Activated CD4-positive, alpha-beta T cell treated with anti-CD3 and anti-CD28 coated beads for 24 hours (primary cell): ENCODE measurements at regions not wholly inside any gene's neighbourhood (a gene's known extent, or its start where the extent isn't known, plus 50 kb on each side); places are given as distances from the start of the nearest gene placed in this dataset.
"Not testable (repeated sequence)": the region's sequence is repeated elsewhere in the genome, so short reads cannot be mapped to it uniquely, and the experiment has no call there.

Source experiments
- DNase-seq, 2 donors: peaks; one replicate each; pipeline ENCODE4 v3.0.0-alpha.2; 2020; ENCODE audit warnings: low read depth in 2 of 2

DNA sequence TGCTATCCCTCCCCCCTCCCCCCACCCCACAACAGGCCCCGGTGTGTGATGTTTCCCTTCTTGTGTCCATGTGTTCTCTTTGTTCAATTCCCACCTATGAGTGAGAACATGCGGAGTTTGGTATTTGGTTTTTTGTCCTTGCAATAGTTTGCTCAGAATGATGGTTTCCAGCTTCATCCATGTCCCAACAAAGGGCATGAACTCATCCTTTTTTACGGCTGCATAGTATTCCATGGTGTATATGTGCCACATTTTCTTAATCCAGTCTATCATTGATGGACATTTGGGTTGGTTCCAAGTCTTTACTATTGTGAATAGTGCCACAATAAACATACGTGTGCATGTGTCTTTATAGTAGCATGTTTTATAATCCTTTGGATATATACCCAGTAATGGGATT lies 98.3 kb upstream of the DPH5 start:
- not testable (repeated sequence) for DNase-seq

DNA sequence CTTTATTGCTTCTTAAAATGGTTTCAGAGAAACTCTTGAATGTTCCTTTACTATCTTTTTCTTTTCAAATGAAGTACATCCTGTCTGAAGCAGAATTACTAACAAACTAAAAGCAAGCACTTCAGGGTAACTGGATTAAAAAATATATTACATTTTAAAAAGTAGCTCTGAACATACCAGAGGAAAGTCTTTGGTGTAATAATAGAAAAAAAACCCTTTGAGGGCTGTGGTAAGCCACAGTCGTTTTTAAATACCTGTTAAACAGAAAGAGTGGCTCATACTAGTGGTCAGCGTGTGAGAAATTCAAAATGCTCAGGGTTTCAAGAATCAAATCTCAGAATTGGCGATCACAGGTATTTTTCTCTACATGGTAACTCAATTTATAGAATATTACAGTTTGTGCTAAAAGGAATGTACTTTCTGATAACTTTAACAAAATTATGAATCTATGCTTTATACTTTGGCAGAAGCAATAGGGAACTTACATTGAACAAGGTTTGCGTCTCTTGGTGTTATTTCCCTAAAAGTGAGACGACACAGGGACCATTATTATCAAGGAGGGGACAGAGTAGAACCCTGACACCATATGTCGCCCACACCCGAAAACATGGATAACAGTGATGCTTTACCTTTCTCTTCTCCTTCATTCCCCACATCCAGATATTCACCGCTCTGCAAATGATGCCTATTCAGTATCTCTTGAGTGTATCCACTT lies 97.0 kb upstream of the DPH5 start:
- DNase-seq: no peak

DNA sequence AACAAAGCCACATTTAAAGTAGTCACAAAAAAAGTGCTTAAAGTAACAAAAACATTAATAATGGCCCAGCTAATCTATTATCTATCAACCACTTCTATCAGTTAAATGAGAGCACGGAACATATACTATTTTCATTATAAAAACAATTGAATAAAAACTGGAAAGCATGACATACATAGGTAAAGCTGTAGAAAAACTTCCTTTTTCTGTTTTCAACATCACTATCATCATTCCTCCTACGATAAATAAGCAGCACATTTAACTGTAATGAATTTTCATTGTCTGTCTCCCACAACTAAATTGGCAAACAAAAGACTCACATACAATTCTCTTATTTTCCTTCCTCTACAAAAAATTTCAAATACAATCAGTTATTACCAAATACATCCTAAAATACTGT lies 96.4 kb upstream of the DPH5 start:
- no peak for DNase-seq

DNA sequence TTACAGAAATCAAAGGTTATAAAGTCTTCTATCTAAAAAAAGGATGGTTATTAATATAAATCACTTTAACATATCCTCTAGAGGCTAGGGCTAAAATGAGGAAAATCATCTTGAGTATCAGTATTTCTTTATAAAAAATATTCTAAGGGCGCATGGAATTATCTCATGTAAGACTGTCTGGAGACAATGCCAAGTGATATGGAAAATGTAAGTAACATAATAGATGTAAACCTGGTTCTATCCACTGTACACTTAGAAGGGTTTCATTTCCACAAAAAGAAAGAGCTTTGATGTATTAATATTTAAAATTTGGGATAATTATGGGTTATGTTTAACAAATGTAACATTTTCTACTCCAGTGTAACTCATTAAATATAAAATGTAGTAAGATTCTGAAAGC lies 95.9 kb upstream of the DPH5 start:
- DNase-seq: no peak

DNA sequence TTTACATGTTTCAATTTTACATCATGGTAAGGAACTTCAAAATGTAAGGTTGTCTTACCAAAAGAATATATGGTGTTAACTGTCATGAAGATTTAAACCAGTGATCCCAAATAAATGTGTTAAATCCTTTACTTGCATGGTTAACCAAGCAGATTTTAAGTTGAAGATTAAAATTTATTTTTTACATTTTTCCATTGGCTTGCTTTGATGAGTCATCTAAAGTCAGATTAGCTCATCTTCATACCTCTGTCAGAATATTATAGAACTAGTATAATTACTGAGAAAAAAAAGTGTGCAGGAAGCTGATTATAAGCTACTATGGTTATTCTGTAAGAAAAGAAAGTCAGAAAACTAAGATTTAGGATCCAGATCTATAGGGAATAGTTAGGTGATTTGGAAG lies 95.3 kb upstream of the DPH5 start:
- no peak for DNase-seq

DNA sequence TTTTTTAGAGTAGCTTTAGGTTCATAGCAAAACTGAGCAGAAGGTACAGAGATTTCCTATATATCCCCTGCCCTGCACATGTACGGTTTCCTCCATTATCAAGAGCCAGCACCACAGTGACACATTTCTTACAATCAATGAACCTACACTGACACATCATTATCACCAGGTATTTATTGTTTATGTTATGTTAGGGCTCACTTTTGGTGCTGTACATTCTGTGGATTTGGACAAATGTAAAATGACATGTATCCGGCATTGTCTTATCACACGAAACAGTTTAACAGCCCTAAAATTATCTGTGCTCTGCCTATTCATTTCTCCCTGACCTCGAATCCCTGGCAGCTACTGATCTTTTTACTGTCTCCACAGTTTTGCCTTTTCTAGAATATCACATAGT lies 93.7 kb upstream of the DPH5 start:
- DNase-seq: no peak

DNA sequence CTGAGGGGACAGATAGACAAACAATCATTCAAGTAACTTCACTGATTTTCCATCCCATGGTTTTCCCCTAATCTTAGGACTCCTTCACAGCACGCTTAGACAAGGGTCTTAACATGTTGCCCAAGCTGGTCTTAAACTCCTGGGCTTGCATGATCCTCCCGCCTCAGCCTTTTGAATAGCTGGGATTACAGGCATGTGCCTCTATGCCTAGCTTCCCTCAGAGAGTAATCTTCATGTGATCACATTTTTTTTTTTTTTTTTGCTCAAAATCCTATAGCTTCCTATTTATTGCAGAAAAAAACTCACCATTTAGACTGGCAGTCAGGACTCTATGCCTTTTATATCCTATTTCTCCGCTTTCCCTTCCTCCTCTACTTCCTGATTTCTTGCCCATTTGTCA lies 90.4 kb upstream of the DPH5 start:
- DNase-seq: no peak

DNA sequence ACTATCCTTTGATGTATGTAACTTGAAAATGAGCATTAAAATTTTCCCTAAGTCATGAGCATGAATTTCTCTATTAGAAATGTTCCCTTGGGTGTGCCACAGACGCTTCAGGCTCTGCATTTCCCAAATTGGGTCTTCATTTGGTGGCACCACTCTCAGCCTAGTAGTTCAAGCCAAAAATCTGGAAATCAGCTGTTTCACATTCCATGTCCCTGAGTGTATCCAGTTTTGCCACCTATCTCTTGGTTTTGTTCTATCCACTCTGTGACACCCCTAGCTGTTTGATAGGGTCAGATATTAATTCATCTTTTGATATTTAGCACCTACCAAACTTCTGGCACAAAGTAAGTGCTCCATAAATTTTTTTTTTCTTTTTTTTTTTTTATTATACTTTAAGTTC lies 89.5 kb upstream of the DPH5 start:
- DNase-seq: no peak

DNA sequence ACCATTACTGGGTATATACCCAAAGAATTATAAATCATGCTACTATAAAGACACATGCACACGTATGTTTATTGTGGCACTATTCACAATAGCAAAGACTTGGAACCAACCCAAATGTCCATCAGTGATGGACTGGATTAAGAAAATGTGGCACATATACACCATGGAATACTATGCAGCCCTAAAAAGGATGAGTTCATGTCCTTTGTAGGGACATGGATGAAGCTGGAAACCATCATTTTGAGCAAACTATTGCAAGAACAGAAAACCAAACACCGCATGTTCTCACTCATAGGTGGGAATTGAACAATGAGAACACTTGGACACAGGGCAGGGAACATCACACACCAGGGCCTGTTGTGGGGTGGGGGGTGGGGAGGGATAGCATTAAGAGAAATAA lies 88.5 kb upstream of the DPH5 start:
- DNase-seq: not testable (repeated sequence)

DNA sequence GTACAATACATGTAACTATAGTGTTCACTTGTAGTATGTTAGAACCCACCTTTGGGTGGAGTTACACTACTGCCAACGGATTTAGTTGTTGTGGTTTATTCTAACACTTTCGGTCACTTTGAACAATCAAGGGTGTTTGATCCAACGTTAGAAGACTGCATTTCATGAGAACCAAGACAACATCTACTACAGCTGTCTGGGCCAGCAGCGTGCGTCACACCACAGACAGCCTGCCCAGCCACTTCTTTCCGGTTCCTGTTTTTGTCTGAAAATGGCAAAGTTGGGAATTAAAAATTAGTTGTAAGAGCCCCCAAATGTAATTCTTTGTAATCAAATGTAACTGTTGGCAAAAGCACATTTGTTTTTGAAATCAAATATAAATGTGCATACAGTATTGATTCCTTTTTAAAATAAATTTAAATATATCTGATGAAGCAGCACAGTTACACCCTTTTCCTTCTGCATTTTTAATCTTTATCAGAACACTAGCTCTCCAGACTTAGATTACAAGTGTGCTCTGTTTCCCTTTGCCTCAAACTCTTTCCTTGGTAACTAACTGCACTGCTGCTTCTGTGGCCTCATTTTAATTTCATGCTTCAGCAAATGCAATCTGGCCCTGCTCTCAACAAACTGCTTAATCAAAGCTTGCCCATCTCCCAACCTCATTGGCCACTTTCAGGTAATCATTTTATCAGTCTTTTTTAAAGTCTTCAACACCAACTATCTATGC lies 86.6 kb upstream of the DPH5 start:
- peak in 1 of 2 donors; percentile 33 for DNase-seq

DNA sequence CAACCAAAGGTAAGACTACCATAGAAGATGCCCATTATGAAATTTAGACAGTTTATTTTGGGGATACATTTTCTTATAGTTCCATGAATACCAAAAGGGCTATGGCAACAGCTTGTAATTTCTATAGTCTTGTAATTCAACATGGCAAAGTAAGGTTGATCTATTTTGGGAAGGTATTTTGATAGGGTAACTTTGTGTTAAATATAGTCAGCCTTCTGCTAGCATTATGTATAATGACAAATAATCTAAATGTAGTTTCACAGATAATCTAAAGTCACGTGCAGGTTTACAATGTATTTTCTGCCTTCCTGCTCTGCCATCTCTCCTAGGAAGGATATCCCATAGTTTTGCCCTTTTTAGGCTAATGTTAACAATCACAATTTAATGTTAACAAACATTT lies 85.9 kb upstream of the DPH5 start:
- DNase-seq: no peak

DNA sequence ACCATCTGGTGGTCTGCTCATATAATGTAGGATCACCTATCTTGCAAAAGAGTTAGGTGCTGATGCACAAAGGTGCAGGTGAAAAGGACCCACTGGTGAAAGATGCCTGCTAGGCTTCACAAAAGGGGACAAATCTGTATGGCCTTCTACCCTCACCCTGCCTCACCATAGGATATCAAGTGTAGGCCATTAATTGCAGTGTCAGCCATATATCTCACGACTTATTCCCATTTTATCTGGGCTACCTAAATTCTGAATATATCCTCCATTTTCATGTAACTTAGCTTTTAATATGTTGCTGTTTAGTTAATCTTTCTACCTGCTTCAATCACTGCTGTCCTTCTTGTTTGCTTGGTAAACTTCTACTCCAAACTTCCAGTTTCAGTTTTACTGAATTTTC lies 84.2 kb upstream of the DPH5 start:
- DNase-seq: no peak

DNA sequence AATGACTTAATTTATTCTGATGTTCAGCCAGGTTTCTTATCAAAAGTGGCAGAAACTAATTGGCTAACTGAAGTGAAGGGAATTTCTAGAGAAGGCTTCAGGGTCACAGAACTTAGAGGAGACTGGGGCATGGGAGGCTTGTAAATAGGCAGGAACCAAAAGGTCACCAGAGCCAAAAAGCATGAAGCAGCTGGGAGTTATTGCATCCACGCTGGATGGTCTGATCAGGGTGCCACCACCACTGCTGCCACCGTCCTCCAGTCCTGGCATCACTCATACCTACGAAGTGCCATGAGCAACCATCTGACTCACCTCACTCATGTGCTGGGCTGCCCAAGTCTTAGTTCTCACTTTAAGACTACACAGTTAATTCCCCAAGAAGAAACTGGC lies 82.5 kb upstream of the DPH5 start:
- DNase-seq: no peak

DNA sequence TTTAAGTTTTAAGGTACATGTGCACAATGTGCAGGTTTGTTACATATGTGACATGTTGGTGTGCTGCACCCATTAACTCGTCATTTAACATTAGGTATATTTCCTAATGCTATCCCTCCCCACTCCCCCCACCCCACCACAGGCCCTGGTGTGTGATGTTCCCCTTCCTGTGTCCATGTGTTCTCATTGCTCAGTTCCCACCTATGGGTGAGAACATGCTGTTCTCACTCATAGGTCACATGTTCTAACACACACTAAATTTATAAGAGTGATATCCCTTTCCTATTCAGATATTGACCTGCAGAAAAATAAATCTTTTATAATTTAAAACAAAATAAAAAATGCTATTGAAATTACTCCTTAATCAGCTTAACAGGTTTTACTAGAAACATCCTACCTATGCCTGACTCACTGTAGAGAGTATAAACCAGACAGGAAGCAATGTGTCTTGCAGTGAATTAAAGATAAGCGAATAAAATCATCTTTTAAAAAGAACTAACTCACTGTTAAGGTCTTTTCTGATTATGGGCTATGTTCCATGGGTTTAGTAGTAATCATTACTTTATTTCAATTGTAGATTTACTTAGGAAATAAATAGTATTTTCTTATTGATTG lies 82.0 kb upstream of the DPH5 start:
- no peak for DNase-seq

DNA sequence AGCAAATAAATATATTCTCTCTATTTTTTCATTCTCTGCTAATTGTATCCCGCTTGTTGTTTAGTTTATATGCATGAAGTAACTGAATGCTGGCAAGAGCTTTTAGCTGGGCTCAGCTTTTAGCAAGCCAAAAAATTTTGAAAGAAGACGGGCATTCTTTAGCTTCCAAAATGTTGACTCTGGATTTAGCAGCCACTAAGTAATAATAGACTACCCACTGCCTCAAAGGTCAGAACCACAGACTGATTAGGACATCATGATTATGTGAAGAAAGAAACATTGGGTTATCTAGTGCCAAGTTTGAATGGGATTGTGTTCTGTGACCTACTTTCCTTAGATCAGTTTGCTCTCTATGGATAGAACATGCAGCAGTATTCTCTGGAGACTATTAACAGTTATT lies 80.3 kb upstream of the DPH5 start:
- no peak for DNase-seq

DNA sequence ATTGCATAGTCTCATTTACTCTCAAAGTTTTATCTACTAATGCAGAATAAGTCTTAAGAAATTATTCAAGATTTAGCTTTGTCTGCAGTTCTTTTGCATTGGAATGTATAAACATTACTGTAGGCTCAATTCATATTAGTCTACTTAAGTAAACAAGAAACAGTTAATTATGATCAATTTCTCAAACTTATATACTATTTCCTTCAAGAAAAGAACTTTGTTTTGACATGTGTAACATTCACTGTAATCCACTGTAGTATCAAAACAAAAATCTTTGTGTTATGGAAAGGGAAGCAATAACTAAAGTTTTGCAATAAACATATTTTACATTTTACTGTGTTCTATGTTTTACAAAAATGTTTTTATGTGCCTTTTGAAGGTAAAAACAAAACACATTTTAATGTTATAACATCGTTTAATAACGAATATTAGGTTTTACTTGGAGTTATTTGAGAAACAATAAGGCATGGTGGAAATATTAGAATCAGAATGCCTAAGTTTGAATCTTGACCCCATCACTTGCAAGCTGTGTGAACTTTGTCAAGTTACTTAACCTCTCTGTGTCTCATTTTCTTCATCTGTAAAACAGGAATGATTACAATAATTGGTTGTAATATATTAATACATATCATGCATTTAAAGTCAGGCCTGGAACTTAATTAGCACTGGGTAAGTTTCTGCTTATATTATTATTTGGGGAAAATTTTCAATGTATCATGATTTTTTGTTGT lies 77.0 kb upstream of the DPH5 start:
- no peak for DNase-seq

DNA sequence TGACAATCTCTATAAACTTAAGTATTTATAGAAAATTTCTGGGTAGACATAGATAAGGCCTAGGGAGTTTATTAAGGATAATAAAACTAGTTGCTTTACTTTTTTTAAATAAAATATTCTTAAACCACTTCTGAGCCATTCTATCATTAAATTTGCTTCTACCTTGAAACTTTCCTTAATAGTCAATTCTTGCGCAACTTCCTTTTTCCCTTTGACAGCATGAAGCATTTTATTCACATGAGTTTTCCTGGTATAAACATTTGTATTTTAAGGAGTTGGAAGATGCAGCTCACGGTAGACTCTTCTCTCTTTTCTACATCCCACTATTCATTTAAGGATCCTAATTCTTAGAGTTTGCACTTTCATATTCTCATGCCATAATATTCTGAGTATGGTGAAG lies 75.8 kb upstream of the DPH5 start:
- no peak for DNase-seq

DNA sequence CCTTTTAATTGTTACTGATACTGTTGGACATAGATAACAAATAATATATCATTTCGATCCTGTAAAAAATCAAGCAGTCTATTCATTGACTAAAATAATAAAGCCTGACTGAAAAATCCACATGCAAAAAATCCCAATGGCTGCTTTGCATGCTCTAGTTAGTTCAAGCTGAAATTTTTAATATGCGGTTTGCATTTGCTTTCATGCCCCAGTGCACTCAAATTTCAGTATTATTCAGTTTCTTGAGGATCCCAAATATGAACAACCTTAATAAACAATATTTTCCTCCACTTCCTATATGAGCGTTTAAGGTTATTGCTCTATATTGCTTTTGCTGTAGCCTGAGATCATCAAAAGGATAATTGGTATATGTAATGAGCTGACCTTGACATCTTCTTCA lies 75.1 kb upstream of the DPH5 start:
- DNase-seq: no peak

DNA sequence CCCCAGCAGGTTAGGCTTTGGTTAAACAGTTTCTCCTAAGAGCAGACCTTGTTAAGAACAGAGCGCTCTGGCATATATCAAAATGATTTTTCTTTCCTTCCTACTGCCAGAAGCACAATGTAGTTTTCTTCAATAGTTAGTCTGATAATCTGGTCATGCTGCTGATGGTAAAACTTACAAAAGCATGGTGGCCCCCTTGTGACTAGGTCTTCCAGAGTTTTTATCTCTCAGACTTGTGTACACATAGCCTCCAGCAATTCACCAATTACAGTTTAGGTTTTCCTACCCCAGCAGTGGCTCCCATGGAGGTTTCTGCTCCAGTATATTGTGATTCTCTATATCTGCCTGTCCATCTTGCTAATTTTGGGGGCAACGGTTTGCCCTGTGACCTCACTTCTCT lies 73.3 kb upstream of the DPH5 start:
- DNase-seq: no peak

DNA sequence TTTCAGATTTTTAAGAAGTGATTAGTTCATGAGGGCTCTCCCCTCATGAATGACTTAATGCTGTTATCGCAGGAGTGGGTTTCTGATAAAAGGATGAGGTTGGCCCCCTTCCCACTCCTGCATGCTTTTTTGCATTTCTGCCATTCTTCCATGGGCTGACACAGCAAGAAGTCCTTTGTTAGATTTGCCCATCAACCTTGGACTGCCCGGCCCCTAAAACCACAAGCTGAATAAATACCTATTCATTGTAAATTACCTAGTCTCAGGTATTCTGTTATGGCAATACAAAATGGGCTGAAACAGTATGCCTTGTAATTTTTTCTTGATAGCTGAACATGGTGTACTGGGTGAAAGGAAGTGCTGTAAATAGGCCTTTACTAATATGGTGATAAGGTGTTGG lies 72.7 kb upstream of the DPH5 start:
- DNase-seq: no peak

DNA sequence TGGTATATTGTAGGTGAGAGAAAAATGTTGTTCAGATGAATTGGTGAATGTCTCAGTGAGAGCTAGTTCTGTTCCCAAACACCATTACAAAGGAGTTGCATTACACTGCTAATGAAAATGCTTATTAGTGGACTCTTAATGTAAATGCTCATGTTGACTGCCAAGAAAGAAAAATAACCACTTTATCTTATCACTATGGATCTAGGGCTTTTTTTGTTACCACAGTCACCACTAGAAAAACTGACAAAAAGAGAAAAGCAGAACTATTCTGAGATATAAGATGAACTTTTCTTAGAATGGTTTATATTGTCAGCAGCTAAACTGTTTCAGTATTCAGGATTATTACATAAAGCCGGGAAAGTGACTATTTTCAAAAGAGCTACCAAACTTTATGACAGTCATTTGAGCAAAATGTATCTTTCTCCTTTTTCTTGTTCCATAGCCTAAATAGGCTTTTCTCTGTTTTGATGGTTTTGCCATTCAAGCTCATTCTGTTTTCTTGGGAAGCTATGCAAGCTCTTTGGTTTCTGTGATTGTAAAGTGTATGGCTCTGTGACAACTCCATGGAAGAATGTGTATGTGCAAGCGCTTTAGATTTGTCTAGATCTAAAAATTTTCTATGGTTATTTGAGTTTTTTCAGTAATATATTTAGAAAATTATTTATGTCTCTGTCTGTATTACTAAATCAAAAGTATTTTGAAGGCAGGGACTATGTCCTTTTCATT lies 64.2 kb upstream of the DPH5 start:
- DNase-seq: no peak

DNA sequence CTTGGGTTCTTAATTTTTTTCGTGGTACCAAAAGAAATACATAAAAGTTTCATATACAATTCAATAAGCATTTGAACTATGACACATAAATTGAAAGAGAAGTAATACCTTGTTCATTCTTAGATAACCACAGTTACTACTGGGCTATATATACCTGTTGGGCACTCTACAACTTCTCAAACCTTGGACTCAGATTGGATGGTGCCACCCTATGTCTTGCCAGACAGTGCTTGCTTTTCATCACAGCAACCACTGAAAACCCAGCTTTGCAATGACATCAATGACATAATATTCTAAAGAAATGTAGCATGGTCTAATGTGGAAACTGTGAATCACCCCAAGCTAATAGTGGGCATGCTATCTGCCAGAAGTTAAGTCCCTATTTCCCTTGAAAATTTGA lies 62.8 kb upstream of the DPH5 start:
- no peak for DNase-seq
